Ureter (tissue), 1 donor: ENCODE measurements at regions not wholly inside any gene's neighbourhood (a gene's known extent, or its start where the extent isn't known, plus 50 kb on each side); places are given as distances from the start of the nearest gene placed in this dataset.
A peak's percentile ranks its signal among the peaks of the same experiment; 100 is the strongest.

Experiments
- DNase-seq: peaks from one replicate; pipeline ENCODE4 v3.0.0-alpha.2; 2020; ENCODE audit warnings: low spot score
- donor health status: DM: yes; HTN: yes; CAD: no.

DNA sequence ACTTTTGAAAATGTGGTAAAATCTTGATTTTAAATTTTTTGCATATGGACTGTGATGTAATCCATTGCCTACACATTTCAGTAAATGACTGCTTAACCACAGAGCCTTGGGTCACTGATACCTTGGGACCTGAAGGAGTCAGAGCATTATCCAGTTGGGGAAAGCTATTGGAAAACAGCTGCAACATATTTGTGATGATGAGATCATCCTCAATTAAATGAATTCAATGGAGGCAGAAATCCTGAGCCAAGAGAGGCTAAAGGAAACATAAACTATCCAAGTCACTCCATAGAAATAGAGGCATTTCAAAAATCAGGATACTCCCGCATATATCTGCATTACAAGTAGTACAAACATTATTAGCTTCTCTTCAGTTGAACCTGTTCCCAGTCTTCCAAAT lies 99.8 kb upstream of the PRMT6 start:
- DNase-seq: no peak

DNA sequence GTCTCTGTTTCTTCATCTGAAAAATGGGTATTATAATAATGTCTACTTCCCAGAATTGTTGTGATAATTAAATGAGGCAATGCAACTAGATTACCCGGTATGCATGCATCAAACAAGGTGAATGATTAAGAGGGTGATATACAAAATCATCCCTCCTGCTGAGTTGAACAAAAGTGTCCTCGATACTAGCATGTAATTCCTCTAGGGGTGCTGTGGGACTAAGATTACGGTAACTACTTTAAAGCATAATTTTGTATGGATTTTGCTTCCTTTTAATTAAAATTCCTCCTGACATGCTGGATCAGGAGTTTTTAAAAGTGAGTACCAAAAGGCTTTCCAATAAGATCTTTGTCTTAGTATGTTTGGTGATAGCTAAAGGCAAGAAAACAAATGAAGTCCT lies 98.7 kb upstream of the PRMT6 start:
- DNase-seq: no peak

DNA sequence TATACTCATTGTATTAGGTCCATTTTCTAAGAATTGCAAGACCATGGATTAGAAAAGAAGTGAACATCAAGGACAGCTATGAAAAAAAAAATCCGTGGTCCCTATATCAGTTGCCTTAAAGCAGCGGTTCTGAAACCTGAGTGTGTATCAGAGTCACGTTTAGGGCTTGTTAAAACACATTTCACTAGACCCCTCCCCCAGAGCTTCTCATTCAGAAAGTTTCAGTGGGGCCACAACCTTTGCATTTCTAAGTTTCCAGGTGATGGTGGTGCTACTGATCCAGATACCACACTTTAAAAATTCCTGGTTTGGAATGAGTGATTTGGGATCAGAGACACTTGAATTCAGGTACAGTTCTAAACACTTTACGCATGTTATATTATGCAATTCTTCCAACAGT lies 96.1 kb upstream of the PRMT6 start:
- no peak for DNase-seq

DNA sequence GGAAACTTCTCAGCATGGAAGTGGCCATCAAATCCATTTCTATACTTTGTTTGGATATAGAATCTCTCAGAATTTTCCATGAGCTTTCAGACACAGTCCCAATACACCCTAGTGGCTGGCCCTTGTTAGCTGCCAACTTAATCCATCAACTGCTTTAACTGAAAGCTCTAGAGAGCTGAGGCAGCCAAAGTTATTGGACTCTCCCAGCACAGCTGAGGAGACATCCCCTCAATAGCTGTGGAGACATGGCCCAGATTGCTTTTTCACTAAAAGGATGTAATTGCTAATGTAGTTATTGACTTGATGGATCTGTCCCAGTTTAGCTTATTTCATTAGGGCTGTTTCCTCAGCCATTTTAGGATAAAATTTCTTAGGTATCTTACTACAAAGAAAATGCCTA lies 94.8 kb upstream of the PRMT6 start:
- no peak for DNase-seq

DNA sequence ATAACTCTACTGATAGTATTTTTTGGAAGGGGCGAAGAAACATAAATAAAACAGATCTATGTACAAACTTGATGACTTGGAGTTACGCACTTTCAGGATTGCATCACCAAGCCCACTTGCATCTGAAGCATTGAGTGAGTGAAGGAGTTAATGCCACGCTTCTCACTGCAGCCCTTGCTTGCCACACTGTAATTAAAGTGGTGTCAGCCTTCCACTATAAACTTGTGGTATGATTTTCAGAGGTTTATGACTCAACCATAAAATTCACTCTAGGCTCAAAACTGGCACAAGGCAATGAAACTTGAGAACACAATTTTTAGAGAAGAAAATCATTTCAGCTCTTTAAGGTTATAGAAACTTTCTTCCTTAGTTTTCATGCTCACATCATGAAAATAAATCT lies 93.9 kb upstream of the PRMT6 start:
- no peak for DNase-seq

DNA sequence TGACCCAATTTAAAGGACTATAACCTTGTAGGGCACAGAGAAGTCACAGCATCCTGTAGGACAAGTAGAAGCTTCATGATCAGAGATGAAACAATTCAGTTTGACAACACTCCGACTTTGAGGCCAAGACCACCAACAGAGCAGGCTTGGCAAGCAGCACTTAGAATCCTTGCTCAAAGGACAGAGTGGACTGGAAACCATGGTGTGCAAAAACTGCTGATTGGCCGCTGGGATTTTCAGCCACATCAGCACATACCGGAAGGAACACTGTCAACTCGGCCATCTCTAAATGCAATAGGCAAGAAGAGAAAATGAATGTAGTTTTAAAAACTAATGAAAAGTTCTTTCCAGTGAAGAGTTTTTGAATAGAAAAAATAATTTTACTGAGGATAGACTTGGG lies 92.0 kb upstream of the PRMT6 start:
- DNase-seq: no peak

DNA sequence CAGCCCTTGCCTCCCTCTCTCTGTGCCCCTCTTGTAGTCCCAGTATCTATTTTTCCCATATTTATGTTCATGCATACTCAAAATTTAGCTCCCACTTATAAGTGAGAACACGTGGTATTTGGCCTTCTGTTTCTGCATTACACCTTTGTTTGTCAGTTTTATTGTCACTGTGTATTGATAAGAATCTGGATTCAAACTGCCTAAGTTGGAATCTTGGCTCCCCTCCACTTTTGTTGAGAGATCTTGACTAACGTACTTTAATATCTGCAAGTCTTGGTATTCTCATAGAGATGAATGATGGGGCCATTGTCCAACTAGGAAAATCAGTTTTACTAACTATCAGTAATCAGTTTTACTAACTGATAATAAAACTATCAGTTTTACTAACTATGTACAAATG lies 87.8 kb upstream of the PRMT6 start:
- no peak for DNase-seq

DNA sequence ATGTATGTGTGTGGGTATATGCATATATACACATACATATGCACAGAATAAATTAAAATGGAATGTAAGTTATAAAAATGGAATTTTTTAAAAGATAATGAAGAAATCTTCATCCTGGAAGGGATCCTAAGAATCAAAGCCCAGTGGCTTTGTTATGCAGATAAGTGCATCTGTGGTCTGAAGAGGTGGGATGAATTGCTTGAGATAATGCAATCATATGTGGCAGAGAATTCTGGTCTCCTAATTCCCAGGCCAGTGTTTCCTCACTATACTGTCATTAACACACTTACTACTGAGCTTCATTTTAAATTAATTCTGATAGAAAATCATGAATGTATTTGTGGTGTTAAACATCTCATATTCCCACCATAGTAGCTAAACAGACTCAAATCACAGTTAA lies 86.7 kb upstream of the PRMT6 start:
- DNase-seq: no peak

DNA sequence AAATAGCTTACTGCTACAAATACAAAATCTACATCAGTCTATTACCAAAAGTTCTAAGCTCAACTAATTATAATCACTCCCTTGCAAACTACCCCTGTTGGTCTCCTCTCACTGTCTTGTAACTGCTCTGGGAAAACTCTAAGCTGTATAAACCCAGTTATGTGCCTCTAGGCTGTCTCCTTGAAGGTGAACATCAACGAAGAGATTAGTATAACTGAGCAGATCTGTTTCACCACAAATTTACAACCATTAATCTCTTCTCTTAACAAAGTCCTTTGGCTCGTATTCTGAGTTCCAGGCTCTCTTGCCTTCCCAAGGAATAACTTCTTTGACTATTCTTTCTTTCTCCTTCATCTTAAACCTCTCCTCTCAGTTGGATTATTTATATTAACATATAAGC lies 84.4 kb upstream of the PRMT6 start:
- no peak for DNase-seq

DNA sequence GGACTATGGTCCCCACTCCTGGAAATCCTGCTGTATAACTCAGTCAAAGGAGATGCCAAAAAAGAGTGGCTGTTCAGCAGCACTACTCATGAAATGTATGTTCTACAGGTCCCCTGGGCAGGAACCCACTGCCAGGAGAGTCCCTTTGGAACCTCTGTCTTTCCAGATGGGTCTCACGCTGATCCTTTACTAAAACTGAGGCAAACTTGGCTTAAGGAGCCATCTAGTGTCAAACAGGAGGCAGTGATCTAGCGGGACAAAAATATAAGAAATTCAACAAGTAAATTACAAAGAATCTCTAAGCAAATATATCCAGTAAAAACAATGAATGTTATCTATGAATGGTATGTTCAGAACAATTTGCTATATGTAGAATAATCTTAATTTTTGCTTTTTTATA lies 80.5 kb upstream of the PRMT6 start:
- DNase-seq: no peak

DNA sequence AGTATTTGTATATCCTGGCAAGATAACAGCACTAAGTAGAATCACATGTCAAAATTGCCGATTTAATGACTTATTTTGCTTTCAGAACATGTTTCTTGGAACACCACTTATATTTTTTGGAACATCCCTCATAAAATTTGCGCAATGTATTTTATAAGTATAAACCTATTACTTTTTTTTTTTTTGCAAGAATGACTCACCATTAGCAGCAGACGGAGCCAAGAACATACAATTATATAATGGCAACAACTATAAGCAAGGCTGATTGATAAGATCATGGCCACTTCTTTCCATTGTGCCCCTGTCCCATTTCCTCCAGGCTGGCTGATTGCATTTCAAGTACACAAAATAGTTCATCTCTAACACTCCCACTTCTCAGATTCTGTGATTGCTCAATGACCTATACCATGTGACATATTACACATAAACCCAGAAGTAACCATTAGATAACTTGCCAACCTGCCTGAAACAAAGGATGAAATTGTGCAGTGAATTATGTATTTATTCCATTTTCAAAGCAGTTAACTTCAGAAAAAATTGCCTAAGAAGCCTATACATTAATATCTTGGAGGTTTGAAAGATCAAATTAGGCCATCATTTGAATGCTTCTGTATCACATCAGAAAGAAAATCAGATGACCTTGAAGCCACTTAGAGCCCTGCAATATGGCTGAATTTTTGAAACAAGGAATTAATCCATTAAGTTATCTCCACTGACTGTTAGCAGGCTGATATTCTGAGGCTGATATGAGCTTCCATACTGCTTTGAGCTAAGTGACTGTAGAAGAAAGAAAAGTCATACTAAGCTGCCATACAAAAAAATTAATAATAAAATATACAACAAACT lies 77.8 kb upstream of the PRMT6 start:
- DNase-seq: no peak

DNA sequence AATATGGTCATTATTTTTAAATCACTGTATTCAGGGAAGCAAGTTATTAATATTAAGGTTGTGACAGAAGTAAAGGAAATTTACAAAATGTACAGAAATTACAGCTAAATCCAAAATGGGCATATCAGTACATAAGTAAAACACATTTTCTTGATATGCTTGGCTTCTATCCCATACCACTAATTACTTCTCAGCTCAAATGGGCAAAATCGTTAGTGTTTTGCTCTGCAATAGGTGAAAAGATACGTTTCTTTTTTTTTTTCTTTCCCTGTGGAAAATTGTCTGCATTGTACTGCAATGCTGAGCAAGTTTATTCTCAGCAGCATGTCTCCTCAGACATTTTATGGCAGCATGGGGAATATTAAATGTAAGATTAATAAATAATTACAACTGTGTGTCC lies 77.1 kb upstream of the PRMT6 start:
- no peak for DNase-seq

DNA sequence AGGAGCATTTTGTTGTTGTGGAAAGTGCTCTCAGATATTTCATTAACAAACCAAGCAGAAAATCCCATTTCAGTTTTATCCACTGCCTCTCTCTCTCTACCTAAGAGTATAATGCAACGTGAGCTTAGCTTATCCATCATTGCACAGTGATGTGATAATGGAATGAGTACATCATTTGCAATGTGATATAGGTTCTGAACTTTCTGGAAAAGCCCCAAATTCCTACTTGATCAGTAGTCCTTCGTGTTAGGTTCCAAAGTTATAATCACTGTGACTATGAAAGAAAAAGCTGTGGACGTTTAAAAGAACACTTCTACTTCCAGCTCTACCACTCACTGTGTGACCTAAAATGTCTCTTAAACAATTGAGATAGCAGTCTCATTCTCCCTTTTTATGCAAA lies 76.4 kb upstream of the PRMT6 start:
- no peak for DNase-seq

DNA sequence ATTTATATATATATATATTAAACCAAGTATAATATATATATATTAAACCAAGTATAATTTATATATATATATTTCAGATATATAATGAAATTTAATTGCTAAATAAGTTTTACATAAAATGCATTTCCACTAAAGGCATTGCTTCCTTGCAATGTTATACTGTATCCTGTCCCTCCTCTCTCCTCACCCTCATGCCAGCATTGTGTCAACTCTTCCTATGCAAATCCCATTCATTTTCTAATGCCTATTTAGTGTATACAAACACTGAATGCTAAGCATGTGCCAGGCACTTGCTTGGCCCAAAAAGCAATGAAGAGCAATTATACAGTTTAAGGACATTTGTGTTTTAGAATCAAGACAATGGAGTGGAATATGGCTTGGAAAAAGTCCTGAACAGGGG lies 71.7 kb upstream of the PRMT6 start:
- DNase-seq: no peak

DNA sequence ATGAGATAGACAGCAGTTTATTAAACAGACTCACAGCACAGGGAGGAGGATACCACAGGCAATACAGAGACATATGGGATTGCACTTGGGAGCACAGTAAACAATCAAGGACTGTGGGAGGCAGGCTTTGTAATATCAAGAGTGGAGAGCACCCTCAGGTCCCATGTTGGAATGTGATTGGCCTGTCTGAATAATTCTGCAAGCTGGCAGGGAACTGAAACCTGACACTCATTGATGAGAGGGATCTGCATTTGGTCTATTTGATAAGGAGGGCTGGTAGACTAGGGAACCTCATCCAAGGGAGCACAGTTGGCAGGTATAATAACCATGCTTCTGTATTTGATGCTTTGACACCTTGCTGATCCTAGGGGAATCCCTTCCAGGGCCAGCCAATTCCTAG lies 69.9 kb upstream of the PRMT6 start:
- no peak for DNase-seq

DNA sequence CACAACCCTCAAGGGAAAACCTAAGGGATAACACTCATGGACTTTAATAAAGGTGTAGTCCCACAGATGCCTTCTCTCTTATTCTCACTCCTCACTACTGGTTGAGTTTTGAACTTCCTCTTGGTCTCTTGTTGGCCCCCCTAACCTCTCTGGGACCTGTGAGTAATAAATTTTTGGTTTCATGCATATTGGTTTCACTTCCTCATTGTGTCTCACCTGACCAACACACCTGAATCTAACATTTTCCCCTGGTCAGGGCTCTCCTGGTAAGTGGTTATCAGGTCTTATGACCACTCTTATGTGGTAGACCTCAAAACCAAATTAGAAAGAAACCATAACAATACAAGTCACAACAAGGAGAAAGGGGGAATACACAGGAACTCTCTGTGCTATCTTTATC lies 60.5 kb upstream of the PRMT6 start:
- DNase-seq: no peak

DNA sequence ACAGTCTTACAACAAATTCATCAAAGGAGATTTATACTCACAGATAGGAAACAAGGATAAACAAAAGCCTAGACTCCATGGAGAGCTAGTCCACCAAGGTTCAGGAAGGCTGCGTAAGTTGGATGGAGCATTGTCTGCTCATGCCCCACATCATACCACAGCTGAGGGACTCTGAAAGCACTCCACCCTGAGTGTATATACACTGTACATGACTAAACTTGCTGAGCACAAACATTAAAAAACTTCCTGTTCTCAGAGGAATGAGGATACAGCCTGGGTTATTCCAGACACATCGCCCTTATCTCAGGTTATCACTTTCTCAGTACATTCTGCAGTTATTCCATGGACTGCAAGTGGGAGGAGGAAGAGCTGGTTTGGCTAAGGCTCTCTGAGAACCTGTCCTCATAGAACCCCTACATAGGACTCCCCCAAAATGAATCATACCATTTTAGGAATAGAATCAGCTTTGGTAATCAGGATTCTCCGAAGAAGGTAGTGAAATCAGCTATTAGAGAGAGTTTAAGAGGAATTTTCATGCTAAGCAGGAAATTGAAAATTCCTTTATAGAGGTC lies 58.0 kb upstream of the PRMT6 start:
- peak; percentile 52 for DNase-seq

DNA sequence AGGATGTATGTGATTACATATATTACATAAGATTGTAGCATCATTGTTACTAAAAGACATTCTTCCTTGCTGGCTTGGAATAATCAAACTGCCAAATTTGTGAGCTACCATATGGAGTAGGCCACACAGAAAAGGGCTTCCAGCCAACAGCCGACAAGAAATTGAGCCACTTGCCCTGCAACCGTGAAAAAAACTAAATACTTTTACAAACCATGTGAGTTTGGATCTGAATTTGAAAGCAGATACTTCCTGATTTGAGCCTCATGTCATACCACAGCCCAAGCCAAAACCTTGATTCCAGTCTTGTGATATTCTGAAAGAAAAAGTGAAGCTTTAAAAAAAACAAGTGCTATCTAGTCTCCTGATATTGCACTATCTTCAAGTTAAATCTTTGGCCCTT lies 55.6 kb upstream of the PRMT6 start:
- no peak for DNase-seq

DNA sequence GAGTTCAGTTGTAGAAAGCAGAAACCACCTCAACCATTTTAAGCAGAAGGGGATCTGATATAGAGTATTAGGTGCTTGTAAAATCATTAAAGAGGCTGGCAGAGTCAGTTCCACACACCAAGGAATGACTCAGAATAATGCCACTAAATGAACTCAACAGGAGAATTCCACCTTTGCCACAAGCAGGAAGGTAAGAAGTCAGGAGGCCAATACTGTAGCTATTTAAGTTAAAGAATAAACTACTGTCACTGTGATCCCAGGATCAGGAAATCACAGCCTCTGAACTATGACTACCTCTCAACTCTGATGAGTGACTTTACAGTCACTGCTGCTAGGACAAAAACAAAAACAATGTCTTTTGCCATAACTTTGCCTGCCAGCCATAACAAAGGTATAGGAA lies 52.5 kb upstream of the PRMT6 start:
- DNase-seq: no peak

DNA sequence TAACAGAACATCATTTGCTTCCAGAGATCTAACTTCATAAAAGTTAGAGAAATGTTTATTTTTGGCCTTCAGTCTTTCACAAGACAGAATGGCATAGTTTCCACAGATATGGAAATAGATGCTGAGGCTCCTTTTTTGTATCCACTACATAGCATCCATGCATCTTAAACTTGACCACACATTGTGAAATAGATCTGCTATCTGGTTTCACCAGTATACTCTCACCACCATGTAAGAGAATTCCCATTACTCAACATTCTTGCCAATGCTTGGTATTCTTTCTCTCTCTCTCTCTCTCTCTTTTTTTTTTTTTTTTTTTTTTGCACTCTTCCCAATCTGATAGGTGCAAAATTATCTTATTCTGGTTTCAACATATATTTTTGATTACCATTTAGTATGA lies 52.1 kb upstream of the PRMT6 start:
- no peak for DNase-seq
